GM12892 (cell line): ENCODE measurements at regions not wholly inside any gene's neighbourhood (a gene's known extent, or its start where the extent isn't known, plus 50 kb on each side); places are given as distances from the start of the nearest gene placed in this dataset.

Experiments
- DNase-seq: peaks from one replicate; pipeline ENCODE4 v3.0.0; 2011; ENCODE audit not compliant: insufficient read length
- FAIRE-seq: peaks from 2 replicates; lab custom pipeline; 2011; peaks lifted over from hg19 to GRCh38; lab: Jason Lieb, UNC
- POLR2A ChIP-seq: IDR thresholded peaks from 2 replicates; pipeline ENCODE4 v1.6.1; 2011; ENCODE audit warnings: low read depth, low read length, control low read depth
- POLR2AphosphoS5 ChIP-seq: IDR thresholded peaks from 2 replicates; pipeline ENCODE4 v1.6.1; 2011; ENCODE audit warnings: low read depth, low read length, control low read depth
- TAF1 ChIP-seq: IDR thresholded peaks from 2 replicates; pipeline ENCODE4 v1.6.1; 2011; ENCODE audit warnings: low read depth, mild to moderate bottlenecking, control low read depth, low read length, borderline replicate concordance

GRCh38 chrX:129065895-129066294 lies 457.4 kb downstream of the SMARCA1 start:
- no peak for FAIRE-seq

GRCh38 chrX:129058405-129058804 lies 464.9 kb downstream of the SMARCA1 start:
- no peak for FAIRE-seq

More at GRCh38 chrX:129065895-129066294, 457.4 kb downstream of the SMARCA1 start:
- no peak for DNase-seq
- no peak for TF ChIP-seq TAF1
- no peak for TF ChIP-seq POLR2A
- no peak for TF ChIP-seq POLR2AphosphoS5

GRCh38 chrX:129043138-129043537 lies 480.2 kb downstream of the SMARCA1 start:
- no peak for FAIRE-seq

More at GRCh38 chrX:129058405-129058804, 464.9 kb downstream of the SMARCA1 start:
- TF ChIP-seq TAF1 (no peak), POLR2AphosphoS5 (no peak), POLR2A (no peak)
- no peak for DNase-seq

GRCh38 chrX:129041319-129041718 lies 482.0 kb downstream of the SMARCA1 start:
- FAIRE-seq (no peak), DNase-seq (no peak)
- TF ChIP-seq TAF1 (no peak), POLR2A (no peak), POLR2AphosphoS5 (no peak)

More at GRCh38 chrX:129043138-129043537, 480.2 kb downstream of the SMARCA1 start:
- TF ChIP-seq POLR2AphosphoS5 (no peak), TAF1 (no peak), POLR2A (no peak)
- no peak for DNase-seq

- no peak for TF ChIP-seq POLR2A
- no peak for TF ChIP-seq POLR2AphosphoS5
- no peak for TF ChIP-seq TAF1
- no peak for FAIRE-seq
- DNase-seq: no peak
These were observed 483.2 kb downstream of the SMARCA1 start for GRCh38 chrX:129040124-129040523.

- DNase-seq (no peak), FAIRE-seq (no peak)
- no peak for TF ChIP-seq POLR2AphosphoS5
These were observed 484.1 kb downstream of the SMARCA1 start for GRCh38 chrX:129039176-129039575.

- no peak for DNase-seq
These were observed 485.9 kb downstream of the SMARCA1 start for GRCh38 chrX:129037389-129037788.

GRCh38 chrX:129035180-129035579 lies 488.1 kb downstream of the SMARCA1 start:
- no peak for FAIRE-seq
- DNase-seq: no peak

More at GRCh38 chrX:129037389-129037788, 485.9 kb downstream of the SMARCA1 start:
- TF ChIP-seq POLR2AphosphoS5: no peak
- no peak for TF ChIP-seq POLR2A
- no peak for TF ChIP-seq TAF1
- no peak for FAIRE-seq

GRCh38 chrX:129034196-129034595 lies 489.1 kb downstream of the SMARCA1 start:
- no peak for DNase-seq
- TF ChIP-seq POLR2A: no peak
- no peak for TF ChIP-seq TAF1
- TF ChIP-seq POLR2AphosphoS5: no peak
- FAIRE-seq: no peak

More at GRCh38 chrX:129035180-129035579, 488.1 kb downstream of the SMARCA1 start:
- TF ChIP-seq POLR2AphosphoS5 (no peak), TAF1 (no peak), POLR2A (no peak)

- no peak for FAIRE-seq
- no peak for DNase-seq
These were observed 497.1 kb downstream of the SMARCA1 start for GRCh38 chrX:129026202-129026601.

GRCh38 chrX:129025376-129025775 lies 497.9 kb downstream of the SMARCA1 start:
- no peak for DNase-seq
- no peak for TF ChIP-seq TAF1
- TF ChIP-seq POLR2AphosphoS5: no peak
- TF ChIP-seq POLR2A: no peak
- FAIRE-seq: no peak

More at GRCh38 chrX:129026202-129026601, 497.1 kb downstream of the SMARCA1 start:
- TF ChIP-seq TAF1: no peak
- TF ChIP-seq POLR2AphosphoS5: no peak
- no peak for TF ChIP-seq POLR2A

- FAIRE-seq (no peak), DNase-seq (no peak)
- no peak for TF ChIP-seq TAF1
- TF ChIP-seq POLR2A: no peak
- no peak for TF ChIP-seq POLR2AphosphoS5
These were observed 503.9 kb downstream of the SMARCA1 start for GRCh38 chrX:129019412-129019811.
